ENCODE measurements at regions not wholly inside any gene's neighbourhood (a gene's known extent, or its start where the extent isn't known, plus 50 kb on each side); places are given as distances from the start of the nearest gene placed in this dataset.

GRCh38 chr7:38017320-38017719 is 96.9 kb downstream of the EPDR1 start:
- Mint-ChIP-seq H3K4me1 (ENCODE audit: unreplicated experiment) (no peaks in the 10 kb centered on the region), H3K9me3 (ENCODE audit: unreplicated experiment) (no peaks in the 10 kb centered on the region), H3K27me3 (ENCODE audit: unreplicated experiment) (peaks cover 2% of the 10 kb centered on the region), H3K27ac (ENCODE audit: unreplicated experiment) (no peak overlapping the region), H3K4me3 (ENCODE audit: unreplicated experiment) (no peak overlapping the region), H3K36me3 (ENCODE audit: unreplicated experiment) (no peaks in the 10 kb centered on the region)
- DNase-seq (ENCODE audit: extremely low spot score, unreplicated experiment): no peak
- TF ChIP-seq CTCF (IDR thresholded peaks at IDR 0.05): no peak

GRCh38 chr7:38020121-38020785 is 99.8 kb downstream of the EPDR1 start:
- Mint-ChIP-seq H3K4me3 (ENCODE audit: unreplicated experiment) (no peak overlapping the region), H3K36me3 (ENCODE audit: unreplicated experiment) (no peaks in the 10 kb centered on the region), H3K9me3 (ENCODE audit: unreplicated experiment) (no peaks in the 10 kb centered on the region), H3K27me3 (ENCODE audit: unreplicated experiment) (peaks cover 2% of the 10 kb centered on the region), H3K27ac (ENCODE audit: unreplicated experiment) (no peak overlapping the region), H3K4me1 (ENCODE audit: unreplicated experiment) (no peaks in the 10 kb centered on the region)
- TF ChIP-seq CTCF (IDR thresholded peaks at IDR 0.05): no peak
- DNase-seq (ENCODE audit: extremely low spot score, unreplicated experiment): no peak

GRCh38 chr7:38021892-38022291 is 101.5 kb downstream of the EPDR1 start:
- DNase-seq (ENCODE audit: extremely low spot score, unreplicated experiment): no peak
- Mint-ChIP-seq H3K27me3 (ENCODE audit: unreplicated experiment) (peaks cover 2% of the 10 kb centered on the region), H3K4me1 (ENCODE audit: unreplicated experiment) (no peaks in the 10 kb centered on the region), H3K9me3 (ENCODE audit: unreplicated experiment) (no peaks in the 10 kb centered on the region), H3K4me3 (ENCODE audit: unreplicated experiment) (no peak overlapping the region), H3K27ac (ENCODE audit: unreplicated experiment) (no peak overlapping the region), H3K36me3 (ENCODE audit: unreplicated experiment) (no peaks in the 10 kb centered on the region)
- no peak for TF ChIP-seq CTCF (IDR thresholded peaks at IDR 0.05)

GRCh38 chr7:38025815-38026214 is 105.4 kb downstream of the EPDR1 start:
- Mint-ChIP-seq H3K4me1 (ENCODE audit: unreplicated experiment) (no peaks in the 10 kb centered on the region), H3K4me3 (ENCODE audit: unreplicated experiment) (no peak overlapping the region), H3K27me3 (ENCODE audit: unreplicated experiment) (no peaks in the 10 kb centered on the region), H3K9me3 (ENCODE audit: unreplicated experiment) (no peaks in the 10 kb centered on the region), H3K36me3 (ENCODE audit: unreplicated experiment) (no peaks in the 10 kb centered on the region), H3K27ac (ENCODE audit: unreplicated experiment) (no peak overlapping the region)
- no peak for DNase-seq (ENCODE audit: extremely low spot score, unreplicated experiment)
- no peak for TF ChIP-seq CTCF (IDR thresholded peaks at IDR 0.05)

GRCh38 chr7:38027884-38028455 is 107.5 kb downstream of the EPDR1 start:
- no peaks in the 10 kb centered on the region for H3K9me3 Mint-ChIP-seq (ENCODE audit: unreplicated experiment)
- no peaks in the 10 kb centered on the region for H3K4me1 Mint-ChIP-seq (ENCODE audit: unreplicated experiment)
- H3K27me3 Mint-ChIP-seq (ENCODE audit: unreplicated experiment): peaks cover 4% of the 10 kb centered on the region
- H3K27ac Mint-ChIP-seq (ENCODE audit: unreplicated experiment): no peak overlapping the region
- no peak overlapping the region for H3K4me3 Mint-ChIP-seq (ENCODE audit: unreplicated experiment)
- DNase-seq (ENCODE audit: extremely low spot score, unreplicated experiment): no peak
- H3K36me3 Mint-ChIP-seq (ENCODE audit: unreplicated experiment): no peaks in the 10 kb centered on the region
- no peak for TF ChIP-seq CTCF (IDR thresholded peaks at IDR 0.05)
